Tibial nerve (tissue), 4 donors: ENCODE measurements at regions not wholly inside any gene's neighbourhood (a gene's known extent, or its start where the extent isn't known, plus 50 kb on each side); places are given as distances from the start of the nearest gene placed in this dataset.

Experiments
- EP300 ChIP-seq, 2 donors: sonication (generic); formaldehyde crosslinking; IDR thresholded peaks; one replicate each; pipeline ENCODE4 v1.6.1; 2017; ENCODE audit warnings: antibody characterized with exemption in 2 of 2, mild to moderate bottlenecking in 1 of 2
- POLR2A ChIP-seq, 2 donors: fragments of 450-650 bp; IDR thresholded peaks; one replicate each; pipeline ENCODE4 v1.6.1; 2017; ENCODE audit warnings: antibody characterized with exemption in 2 of 2, mild to moderate bottlenecking in 2 of 2, moderate library complexity in 2 of 2
- TF ChIP-seq, protein P1 (sequence below), 5 experiments: fragments of 200-600 bp in 3 of 5; fragments of 450-650 bp in 2 of 5; sonication (generic) in 3 of 5; IDR thresholded peaks; one replicate each; pipeline ENCODE4 v1.5.1; 2016 to 2019; ENCODE audit warnings: antibody characterized with exemption in 5 of 5, mild to moderate bottlenecking in 3 of 5, moderate library complexity in 2 of 5

DNA sequence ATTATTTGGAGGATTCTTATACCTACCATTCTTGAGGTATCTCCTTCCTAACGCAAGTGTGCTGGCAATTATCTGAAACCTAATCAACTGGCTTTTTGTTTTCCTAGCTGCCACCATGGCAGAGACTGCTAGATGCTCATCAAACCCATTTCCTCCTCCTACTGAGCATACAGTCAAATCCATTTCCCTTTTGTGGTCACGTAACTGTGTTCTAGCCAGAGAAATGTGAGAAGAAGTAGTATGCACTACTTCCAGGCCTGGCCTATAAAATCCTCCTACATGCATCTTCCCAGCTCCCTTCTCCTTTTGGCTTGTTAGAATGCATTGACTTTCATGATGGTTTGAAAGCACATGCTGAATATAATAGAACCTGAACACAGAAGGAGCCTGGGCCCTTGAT lies 494.1 kb upstream of the MEIS1 start:
- TF ChIP-seq, protein P1, sequence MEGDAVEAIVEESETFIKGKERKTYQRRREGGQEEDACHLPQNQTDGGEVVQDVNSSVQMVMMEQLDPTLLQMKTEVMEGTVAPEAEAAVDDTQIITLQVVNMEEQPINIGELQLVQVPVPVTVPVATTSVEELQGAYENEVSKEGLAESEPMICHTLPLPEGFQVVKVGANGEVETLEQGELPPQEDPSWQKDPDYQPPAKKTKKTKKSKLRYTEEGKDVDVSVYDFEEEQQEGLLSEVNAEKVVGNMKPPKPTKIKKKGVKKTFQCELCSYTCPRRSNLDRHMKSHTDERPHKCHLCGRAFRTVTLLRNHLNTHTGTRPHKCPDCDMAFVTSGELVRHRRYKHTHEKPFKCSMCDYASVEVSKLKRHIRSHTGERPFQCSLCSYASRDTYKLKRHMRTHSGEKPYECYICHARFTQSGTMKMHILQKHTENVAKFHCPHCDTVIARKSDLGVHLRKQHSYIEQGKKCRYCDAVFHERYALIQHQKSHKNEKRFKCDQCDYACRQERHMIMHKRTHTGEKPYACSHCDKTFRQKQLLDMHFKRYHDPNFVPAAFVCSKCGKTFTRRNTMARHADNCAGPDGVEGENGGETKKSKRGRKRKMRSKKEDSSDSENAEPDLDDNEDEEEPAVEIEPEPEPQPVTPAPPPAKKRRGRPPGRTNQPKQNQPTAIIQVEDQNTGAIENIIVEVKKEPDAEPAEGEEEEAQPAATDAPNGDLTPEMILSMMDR (IDR thresholded peaks at IDR 0.05), result no peak
- TF ChIP-seq POLR2A (IDR thresholded peaks at IDR 0.05), result no peak
- no peak for TF ChIP-seq EP300 (IDR thresholded peaks at IDR 0.05)
